HepG2 (cell line): ENCODE measurements at regions not wholly inside any gene's neighbourhood (a gene's known extent, or its start where the extent isn't known, plus 50 kb on each side); places are given as distances from the start of the nearest gene placed in this dataset.

Source experiments
- ATAC-seq: fragments of 200-7000 bp; cut with Tn5 transposase; 3 replicates; pipeline ENCODE4 v1.9.1; 2020; ENCODE audit warnings: mild to moderate bottlenecking, moderate library complexity
- BruUV-seq: library from RNA; stranded (reverse); fragments of 400-500 nt; replicated peaks from 2 replicates; lab custom pipeline; 2021; lab: Mats Ljungman, UMichigan
- CTCF ChIA-PET: fragments of 300-600 bp; formaldehyde crosslinking; extraction: SDS; loops from one replicate; lab custom pipeline; 2021; ENCODE audit warnings: low total read pairs, inconsistent platforms, low intra/inter-chr PET ratio; lab: Yijun Ruan, JAX
- POLR2A ChIA-PET: fragments of 350-600 bp; sonication (Branson Sonifier 250); formaldehyde crosslinking; loops from one replicate; lab custom pipeline; 2020; ENCODE audit warnings: antibody characterized with exemption, inconsistent platforms; lab: Yijun Ruan, JAX
- DNase-seq: peaks from one replicate; pipeline ENCODE4 v3.0.0-alpha.2; 2015; ENCODE audit warnings: low spot score
- FAIRE-seq: peaks from 3 replicates; lab custom pipeline; 2011; peaks lifted over from hg19 to GRCh38; lab: Jason Lieb, UNC
- H2AFZ ChIP-seq: one replicate; pipeline ENCODE4 v1.6.1; 2011; ENCODE audit warnings: low read length, inconsistent platforms
- H3K27ac ChIP-seq: fragments of 300-600 bp; 3 replicates; pipeline ENCODE4 v1.8.0; 2011; ENCODE audit warnings: mixed run types, mild to moderate bottlenecking, mixed read lengths, low read length, inconsistent platforms; ENCODE audit not compliant: insufficient read depth; ENCODE audit errors: extremely low read length
- H3K27me3 ChIP-seq, 2 experiments: fragments of 200-600 bp in 1 of 2; 2 replicates in 1 of 2; 3 replicates in 1 of 2; pipeline versions ENCODE4 v1.6.0 to v1.8.0; 2011; ENCODE audit warnings: low read length in 2 of 2, mild to moderate bottlenecking in 2 of 2, moderate library complexity in 2 of 2, inconsistent platforms in 1 of 2; ENCODE audit not compliant: insufficient read depth in 2 of 2, control insufficient read depth in 1 of 2
- H3K36me3 ChIP-seq, 2 experiments: fragments of 200-600 bp in 1 of 2; replicated peaks in 1 of 2; 2 replicates in 1 of 2; 3 replicates in 1 of 2; pipeline versions ENCODE4 v1.5.1 to v1.8.0; 2011; ENCODE audit warnings: low read length in 2 of 2, inconsistent platforms in 1 of 2; ENCODE audit not compliant: insufficient read depth in 2 of 2, control insufficient read depth in 1 of 2
- H3K4me1 ChIP-seq: 2 replicates; pipeline ENCODE4 v1.5.1; 2012; ENCODE audit warnings: low read length, inconsistent platforms; ENCODE audit not compliant: insufficient read depth
- H3K4me2 ChIP-seq: 2 replicates; pipeline ENCODE4 v1.6.0; 2011; ENCODE audit warnings: low read depth, low read length, inconsistent platforms
- H3K4me3 ChIP-seq, 3 experiments: fragments of 200-600 bp in 1 of 3; sonication (generic), shearing (Covaris generic) in 1 of 3; replicated peaks in 1 of 3; 2 replicates each; pipeline ENCODE4 v1.5.1; 2011 to 2016; ENCODE audit warnings: low read length in 3 of 3, inconsistent platforms in 2 of 3, low read depth in 2 of 3, mild to moderate bottlenecking in 2 of 3, control low read depth in 1 of 3, mixed read lengths in 1 of 3; ENCODE audit not compliant: insufficient read depth in 1 of 3
- H3K79me2 ChIP-seq: one replicate; pipeline ENCODE4 v1.6.1; 2011; ENCODE audit warnings: low read length, inconsistent platforms; ENCODE audit not compliant: insufficient read depth
- H3K9ac ChIP-seq: 2 replicates; pipeline ENCODE4 v1.6.0; 2011; ENCODE audit warnings: mild to moderate bottlenecking, low read depth, low read length, inconsistent platforms; ENCODE audit not compliant: insufficient read depth
- H3K9me3 ChIP-seq: 2 replicates; pipeline ENCODE4 v1.5.1; 2012; ENCODE audit warnings: mild to moderate bottlenecking, low read length
- H4K20me1 ChIP-seq: 2 replicates; pipeline ENCODE4 v1.6.0; 2011; ENCODE audit warnings: inconsistent platforms, mild to moderate bottlenecking, low read length, moderate library complexity; ENCODE audit not compliant: insufficient read depth
- BRCA1 ChIP-seq: sonication (generic); formaldehyde crosslinking; IDR thresholded peaks from 2 replicates; pipeline ENCODE4 v1.4.0; 2020; ENCODE audit warnings: missing genetic modification reagents
- CC2D1A ChIP-seq: sonication (generic); formaldehyde crosslinking; IDR thresholded peaks from 2 replicates; pipeline ENCODE4 v1.8.1; 2023; ENCODE audit warnings: mild to moderate bottlenecking, missing genetic modification reagents
- PHF20 ChIP-seq: sonication (generic); formaldehyde crosslinking; IDR thresholded peaks from 2 replicates; pipeline ENCODE4 v1.5.0; 2020; ENCODE audit warnings: mild to moderate bottlenecking, missing genetic modification reagents
- ZC3H13 ChIP-seq: sonication (generic); formaldehyde crosslinking; IDR thresholded peaks from 2 replicates; pipeline ENCODE4 v1.8.1; 2023; ENCODE audit warnings: mild to moderate bottlenecking, missing genetic modification reagents, moderate library complexity
- ZNF354B ChIP-seq: sonication (generic); formaldehyde crosslinking; IDR thresholded peaks from 2 replicates; pipeline ENCODE4 v1.8.0; 2022; ENCODE audit warnings: mild to moderate bottlenecking, missing genetic modification reagents
- ZNF543 ChIP-seq: sonication (generic); formaldehyde crosslinking; IDR thresholded peaks from 2 replicates; pipeline ENCODE4 v1.4.0; 2020; ENCODE audit warnings: mild to moderate bottlenecking, missing genetic modification reagents
- ZNF567 ChIP-seq: sonication (generic); formaldehyde crosslinking; IDR thresholded peaks from 2 replicates; pipeline ENCODE4 v1.8.1; 2023; ENCODE audit warnings: mild to moderate bottlenecking, missing genetic modification reagents, borderline replicate concordance
- ZNF572 ChIP-seq: sonication (generic); formaldehyde crosslinking; IDR thresholded peaks from 2 replicates; pipeline ENCODE4 v1.5.1; 2020; ENCODE audit warnings: mild to moderate bottlenecking, missing genetic modification reagents
- WGBS: methylation state at CpG from one replicate; pipeline ENCODE4 v1.1.6; 2017; ENCODE audit warnings: low lambda C conversion rate; 5-methylcytosine and 5-hydroxymethylcytosine counted together
- in situ Hi-C: cut with HindIII; loops from 2 replicates; pipeline ENCODE4 v1.10.0; 2017; ENCODE audit warnings: low pct_unique_long_range_greater_than_20kb; ENCODE audit not compliant: extremely low pct_ligation_motif_present
- intact Hi-C: fragments of 100-400 bp; cut with micrococcal nuclease; formaldehyde crosslinking; loops from one replicate; pipeline ENCODE4 v1.10.0; 2022; ENCODE audit not compliant: unreplicated experiment
- TF ChIP-seq, protein P1 (sequence below): sonication (generic); formaldehyde crosslinking; conservative IDR thresholded peaks from 2 replicates; pipeline ENCODE4 v1.5.0; 2020; ENCODE audit warnings: missing genetic modification reagents

DNA sequence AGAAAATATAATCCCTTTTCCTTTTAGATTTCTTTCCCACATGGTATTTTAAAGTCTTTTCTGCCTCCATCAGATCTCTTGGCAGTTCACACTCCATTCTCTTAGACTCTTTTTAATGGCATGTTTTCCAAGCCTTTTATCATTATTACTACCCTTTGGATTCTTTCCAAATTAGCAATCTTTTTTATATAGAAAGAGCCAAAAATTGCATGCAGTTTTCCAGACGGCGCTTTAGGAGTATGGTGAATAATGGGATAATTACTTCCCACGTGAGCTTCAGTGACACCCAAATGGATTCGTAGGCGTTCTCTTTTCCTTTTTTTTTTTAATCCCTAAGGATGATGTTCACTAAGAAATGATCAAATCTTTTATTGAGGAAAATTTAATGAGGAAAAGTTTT lies 354.8 kb upstream of the DNAJC19 start:
- Histone ChIP-seq H3K4me1 (no peaks in the 10 kb centered on the region), H3K4me2 (no peak overlapping the region), H3K27ac (no peak overlapping the region), H3K27me3 (no peaks in the 10 kb centered on the region), H3K9ac (no peak overlapping the region), H2AFZ (no peak overlapping the region), H3K4me3 (no peak overlapping the region), H4K20me1 (no peaks in the 10 kb centered on the region), H3K9me3 (no peaks in the 10 kb centered on the region), H3K36me3 (no peaks in the 10 kb centered on the region), H3K79me2 (no peaks in the 10 kb centered on the region)
- intact Hi-C loops (no loop called here), in situ Hi-C loops (no loop called here)
- BruUV-seq, result no TSS peak
- FAIRE-seq, result no peak
- WGBS, result 7% methylated on average over 5 of the region's 5 CpGs
- no peak for ATAC-seq
- DNase-seq, result no peak
- POLR2A ChIA-PET, result no interaction called here
- CTCF ChIA-PET, result no interaction called here
- no peak for TF ChIP-seq ZNF543 (CRISPR knock-in tag)

DNA sequence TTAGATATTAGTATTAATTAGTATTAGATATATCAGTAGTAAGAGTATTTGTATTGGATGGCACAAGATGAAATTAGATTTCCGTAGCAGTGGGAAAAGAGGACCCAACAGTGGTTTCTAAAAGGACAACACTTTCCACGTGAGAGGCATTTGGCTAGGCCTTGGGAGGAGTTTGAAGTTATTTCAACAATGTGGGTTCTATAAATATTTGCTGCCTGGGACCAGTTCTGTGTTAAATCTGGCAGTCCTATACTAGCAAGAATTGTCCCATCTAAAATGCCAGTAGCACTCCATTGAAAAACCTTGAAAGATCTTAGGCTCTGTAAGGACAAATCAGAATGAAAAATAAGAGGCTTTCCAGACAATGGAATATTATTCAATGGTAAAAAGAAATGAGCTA lies 347.1 kb upstream of the DNAJC19 start:
- BruUV-seq, result no TSS peak
- Histone ChIP-seq H4K20me1 (no peaks in the 10 kb centered on the region), H2AFZ (no peak overlapping the region), H3K9me3 (no peaks in the 10 kb centered on the region), H3K36me3 (no peaks in the 10 kb centered on the region), H3K9ac (no peak overlapping the region), H3K4me1 (no peaks in the 10 kb centered on the region), H3K4me3 (no peak overlapping the region), H3K4me2 (no peak overlapping the region), H3K27me3 (no peaks in the 10 kb centered on the region; a peak in 1 of 5 replicates), H3K79me2 (no peaks in the 10 kb centered on the region), H3K27ac (no peak overlapping the region)
- intact Hi-C loops, result no loop called here
- no peak for ATAC-seq
- WGBS, result 3% methylated on average over 2 of the region's 2 CpGs
- no peak for FAIRE-seq
- DNase-seq, result no peak
- ChIA-PET CTCF (no interaction called here), POLR2A (no interaction called here)
- in situ Hi-C loops, result no loop called here
- TF ChIP-seq ZNF567 (CRISPR knock-in tag), result no peak
- TF ChIP-seq ZC3H13, result no peak
- no peak for TF ChIP-seq ZNF354B (CRISPR knock-in tag)
- no peak for TF ChIP-seq PHF20
- no peak for TF ChIP-seq BRCA1 (CRISPR knock-in tag)
- TF ChIP-seq ZNF572 (CRISPR knock-in tag), result no peak
- no peak for TF ChIP-seq CC2D1A
- TF ChIP-seq, protein P1, sequence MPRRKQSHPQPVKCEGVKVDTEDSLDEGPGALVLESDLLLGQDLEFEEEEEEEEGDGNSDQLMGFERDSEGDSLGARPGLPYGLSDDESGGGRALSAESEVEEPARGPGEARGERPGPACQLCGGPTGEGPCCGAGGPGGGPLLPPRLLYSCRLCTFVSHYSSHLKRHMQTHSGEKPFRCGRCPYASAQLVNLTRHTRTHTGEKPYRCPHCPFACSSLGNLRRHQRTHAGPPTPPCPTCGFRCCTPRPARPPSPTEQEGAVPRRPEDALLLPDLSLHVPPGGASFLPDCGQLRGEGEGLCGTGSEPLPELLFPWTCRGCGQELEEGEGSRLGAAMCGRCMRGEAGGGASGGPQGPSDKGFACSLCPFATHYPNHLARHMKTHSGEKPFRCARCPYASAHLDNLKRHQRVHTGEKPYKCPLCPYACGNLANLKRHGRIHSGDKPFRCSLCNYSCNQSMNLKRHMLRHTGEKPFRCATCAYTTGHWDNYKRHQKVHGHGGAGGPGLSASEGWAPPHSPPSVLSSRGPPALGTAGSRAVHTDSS (CRISPR knock-in tag), result no peak
